HG02938 (cell line): ENCODE measurements at regions not wholly inside any gene's neighbourhood (a gene's known extent, or its start where the extent isn't known, plus 50 kb on each side); places are given as distances from the start of the nearest gene placed in this dataset.
"Not testable (repeated sequence)": the region's sequence is repeated elsewhere in the genome, so short reads cannot be mapped to it uniquely, and the experiment has no call there.

Source experiments
- ATAC-seq: cut with Tn5 transposase; IDR thresholded peaks from one replicate; pipeline ENCODE4 v1.9.1; 2021; ENCODE audit warnings: mild to moderate bottlenecking, moderate library complexity; ENCODE audit not compliant: unreplicated experiment

- not testable (repeated sequence) for ATAC-seq
These were observed 370.8 kb downstream of the TMEM121 start for GRCh38 chr14:105896961-105897724.

GRCh38 chr14:105897725-105898113, 371.3 kb downstream of the TMEM121 start:
- no peak for ATAC-seq

- no peak for ATAC-seq
These were observed 372.2 kb downstream of the TMEM121 start for GRCh38 chr14:105898482-105899010.

GRCh38 chr14:105899071-105899641, 372.8 kb downstream of the TMEM121 start:
- ATAC-seq: no peak

GRCh38 chr14:105899657-105900397, 373.4 kb downstream of the TMEM121 start:
- ATAC-seq: no peak

- ATAC-seq: no peak
These were observed 374.2 kb downstream of the TMEM121 start for GRCh38 chr14:105900398-105901160.

- no peak for ATAC-seq
These were observed 374.8 kb downstream of the TMEM121 start for GRCh38 chr14:105901226-105901625.

- no peak for ATAC-seq
These were observed 375.9 kb downstream of the TMEM121 start for GRCh38 chr14:105902131-105902898.

GRCh38 chr14:105902899-105903165, 376.4 kb downstream of the TMEM121 start:
- not testable (repeated sequence) for ATAC-seq

- no peak for ATAC-seq
These were observed 377.6 kb downstream of the TMEM121 start for GRCh38 chr14:105903971-105904370.

- no peak for ATAC-seq
These were observed 378.0 kb downstream of the TMEM121 start for GRCh38 chr14:105904379-105904778.

- no peak for ATAC-seq
These were observed 379.1 kb downstream of the TMEM121 start for GRCh38 chr14:105905456-105905855.

- no peak for ATAC-seq
These were observed 380.9 kb downstream of the TMEM121 start for GRCh38 chr14:105907276-105907675.

GRCh38 chr14:105908006-105908405, 381.6 kb downstream of the TMEM121 start:
- no peak for ATAC-seq

- no peak for ATAC-seq
These were observed 382.1 kb downstream of the TMEM121 start for GRCh38 chr14:105908481-105908911.

GRCh38 chr14:105909046-105909827, 382.9 kb downstream of the TMEM121 start:
- ATAC-seq: no peak

- not testable (repeated sequence) for ATAC-seq
These were observed 383.4 kb downstream of the TMEM121 start for GRCh38 chr14:105909828-105910120.

- ATAC-seq: no peak
These were observed 384.0 kb downstream of the TMEM121 start for GRCh38 chr14:105910426-105910825.

GRCh38 chr14:105911006-105911847, 384.8 kb downstream of the TMEM121 start:
- ATAC-seq: no peak
